ENCODE measurements at regions not wholly inside any gene's neighbourhood (a gene's known extent, or its start where the extent isn't known, plus 50 kb on each side); places are given as distances from the start of the nearest gene placed in this dataset.
"Not testable (repeated sequence)": the region's sequence is repeated elsewhere in the genome, so short reads cannot be mapped to it uniquely, and the experiment has no call there.

DNA sequence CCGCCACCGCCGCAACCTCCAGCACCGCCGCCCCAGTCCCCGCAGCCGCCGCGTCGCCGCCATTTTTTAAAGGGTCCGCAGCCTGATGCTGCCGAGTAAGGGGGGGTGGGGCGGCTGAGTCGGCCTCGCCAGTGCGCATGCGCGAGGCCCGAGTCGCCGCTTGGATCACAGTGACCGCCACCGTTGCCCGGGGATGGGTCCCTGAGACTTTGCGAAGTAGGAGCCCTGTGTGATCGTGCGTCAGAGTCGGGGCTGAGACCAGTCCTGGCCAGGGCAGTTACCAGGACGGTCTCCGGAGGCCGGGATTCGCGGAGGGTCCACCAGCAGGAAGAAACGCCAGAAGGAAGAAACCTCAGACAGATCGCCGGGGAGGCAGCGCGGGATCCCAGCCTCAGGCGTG lies 1421.7 kb upstream of the PCDH10 start:
- H3K9me3 ChIP-seq (ENCODE audit: control insufficient read depth, low read depth, low read length); H3K4me3 ChIP-seq (ENCODE audit: low read length); H3K9ac ChIP-seq (ENCODE audit: low read length); H3K27ac ChIP-seq (ENCODE audit: low read length); H3K36me3 ChIP-seq (ENCODE audit: control insufficient read depth, low read depth, low read length); H3K27me3 ChIP-seq (ENCODE audit: control insufficient read depth, insufficient read depth, low read length); H3K4me1 ChIP-seq (ENCODE audit: control insufficient read depth, low read depth, low read length): not testable (repeated sequence)

GRCh38 chr4:131729205-131729604 lies 1419.9 kb upstream of the PCDH10 start:
- H3K27ac ChIP-seq (ENCODE audit: low read length); H3K9me3 ChIP-seq (ENCODE audit: control insufficient read depth, low read depth, low read length): not testable (repeated sequence)

GRCh38 chr4:131729716-131730398 lies 1419.2 kb upstream of the PCDH10 start:
- not testable (repeated sequence) for H3K4me1 ChIP-seq (ENCODE audit: control insufficient read depth, low read depth, low read length); H3K27ac ChIP-seq (ENCODE audit: low read length); H3K4me3 ChIP-seq (ENCODE audit: low read length); H3K27me3 ChIP-seq (ENCODE audit: control insufficient read depth, insufficient read depth, low read length); H3K9me3 ChIP-seq (ENCODE audit: control insufficient read depth, low read depth, low read length); H3K9ac ChIP-seq (ENCODE audit: low read length); H3K36me3 ChIP-seq (ENCODE audit: control insufficient read depth, low read depth, low read length)

More at GRCh38 chr4:131729205-131729604, 1419.9 kb upstream of the PCDH10 start:
- not testable (repeated sequence) for H3K9ac ChIP-seq (ENCODE audit: low read length); H3K27me3 ChIP-seq (ENCODE audit: control insufficient read depth, insufficient read depth, low read length); H3K36me3 ChIP-seq (ENCODE audit: control insufficient read depth, low read depth, low read length); H3K4me3 ChIP-seq (ENCODE audit: low read length); H3K4me1 ChIP-seq (ENCODE audit: control insufficient read depth, low read depth, low read length)

GRCh38 chr4:131730574-131730973 lies 1418.5 kb upstream of the PCDH10 start:
- not testable (repeated sequence) for H3K27me3 ChIP-seq (ENCODE audit: control insufficient read depth, insufficient read depth, low read length); H3K4me3 ChIP-seq (ENCODE audit: low read length); H3K4me1 ChIP-seq (ENCODE audit: control insufficient read depth, low read depth, low read length); H3K36me3 ChIP-seq (ENCODE audit: control insufficient read depth, low read depth, low read length); H3K9me3 ChIP-seq (ENCODE audit: control insufficient read depth, low read depth, low read length); H3K27ac ChIP-seq (ENCODE audit: low read length); H3K9ac ChIP-seq (ENCODE audit: low read length)

DNA sequence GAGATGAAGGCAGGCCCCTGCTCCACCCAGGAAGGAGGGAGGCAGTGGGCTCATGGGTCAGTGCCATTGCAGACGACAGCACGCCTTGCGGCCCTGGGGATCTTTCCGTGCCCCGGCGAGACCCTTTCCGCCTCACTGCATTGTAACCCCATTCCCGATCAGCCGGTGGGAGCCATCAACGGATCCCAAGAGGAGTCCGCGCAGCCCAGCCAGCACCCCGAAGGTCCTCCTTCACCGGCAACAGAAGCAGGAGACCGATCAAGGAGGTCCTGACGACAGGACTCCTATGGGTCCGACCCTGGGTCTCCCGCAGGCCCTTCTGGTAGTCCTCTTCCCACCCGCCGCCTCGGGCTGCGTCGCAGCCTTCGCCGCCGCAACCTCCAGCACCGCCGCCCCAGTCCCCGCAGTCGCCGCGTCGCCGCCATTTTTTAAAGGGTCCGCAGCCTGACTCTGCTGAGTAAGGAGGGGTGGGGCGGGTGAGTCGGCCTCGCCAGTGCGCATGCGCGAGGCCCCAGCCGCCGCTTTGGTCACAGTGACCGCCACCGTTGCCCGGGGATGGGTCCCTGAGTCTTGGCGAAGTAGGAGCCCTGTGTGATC lies 1417.0 kb upstream of the PCDH10 start:
- H3K27ac ChIP-seq (ENCODE audit: low read length); H3K9me3 ChIP-seq (ENCODE audit: control insufficient read depth, low read depth, low read length); H3K4me3 ChIP-seq (ENCODE audit: low read length): not testable (repeated sequence)

GRCh38 chr4:131734321-131734720 lies 1414.8 kb upstream of the PCDH10 start:
- not testable (repeated sequence) for H3K4me1 ChIP-seq (ENCODE audit: control insufficient read depth, low read depth, low read length); H3K36me3 ChIP-seq (ENCODE audit: control insufficient read depth, low read depth, low read length); H3K4me3 ChIP-seq (ENCODE audit: low read length); H3K9ac ChIP-seq (ENCODE audit: low read length); H3K9me3 ChIP-seq (ENCODE audit: control insufficient read depth, low read depth, low read length); H3K27ac ChIP-seq (ENCODE audit: low read length); H3K27me3 ChIP-seq (ENCODE audit: control insufficient read depth, insufficient read depth, low read length)

More for the DNA sequence above, 1417.0 kb upstream of the PCDH10 start:
- not testable (repeated sequence) for H3K4me1 ChIP-seq (ENCODE audit: control insufficient read depth, low read depth, low read length); H3K36me3 ChIP-seq (ENCODE audit: control insufficient read depth, low read depth, low read length); H3K27me3 ChIP-seq (ENCODE audit: control insufficient read depth, insufficient read depth, low read length); H3K9ac ChIP-seq (ENCODE audit: low read length)

DNA sequence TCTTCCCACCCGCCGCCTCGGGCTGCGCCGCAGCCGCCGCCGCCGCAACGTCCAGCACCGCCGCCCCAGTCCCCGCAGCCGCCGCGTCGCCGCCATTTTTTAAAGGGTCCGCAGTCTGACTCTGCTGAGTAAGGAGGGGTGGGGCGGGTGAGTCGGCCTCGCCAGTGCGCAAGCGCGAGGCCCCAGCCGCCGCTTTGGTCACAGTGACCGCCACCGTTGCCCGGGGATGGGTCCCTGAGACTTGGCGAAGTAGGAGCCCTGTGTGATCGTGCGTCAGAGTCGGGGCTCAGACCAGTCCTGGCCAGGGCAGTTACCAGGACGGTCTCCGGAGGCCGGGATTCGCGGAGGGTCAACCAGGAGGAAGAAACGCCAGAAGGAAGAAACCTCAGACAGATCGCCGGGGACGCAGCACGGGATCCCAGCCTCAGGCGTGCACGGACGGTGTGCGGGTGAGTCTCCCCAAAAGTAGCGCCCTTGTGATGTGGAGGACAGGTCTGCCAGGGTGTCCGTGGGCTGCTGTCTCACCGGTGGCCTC lies 1414.2 kb upstream of the PCDH10 start:
- not testable (repeated sequence) for H3K9ac ChIP-seq (ENCODE audit: low read length); H3K4me3 ChIP-seq (ENCODE audit: low read length); H3K27ac ChIP-seq (ENCODE audit: low read length); H3K27me3 ChIP-seq (ENCODE audit: control insufficient read depth, insufficient read depth, low read length); H3K36me3 ChIP-seq (ENCODE audit: control insufficient read depth, low read depth, low read length); H3K9me3 ChIP-seq (ENCODE audit: control insufficient read depth, low read depth, low read length); H3K4me1 ChIP-seq (ENCODE audit: control insufficient read depth, low read depth, low read length)

DNA sequence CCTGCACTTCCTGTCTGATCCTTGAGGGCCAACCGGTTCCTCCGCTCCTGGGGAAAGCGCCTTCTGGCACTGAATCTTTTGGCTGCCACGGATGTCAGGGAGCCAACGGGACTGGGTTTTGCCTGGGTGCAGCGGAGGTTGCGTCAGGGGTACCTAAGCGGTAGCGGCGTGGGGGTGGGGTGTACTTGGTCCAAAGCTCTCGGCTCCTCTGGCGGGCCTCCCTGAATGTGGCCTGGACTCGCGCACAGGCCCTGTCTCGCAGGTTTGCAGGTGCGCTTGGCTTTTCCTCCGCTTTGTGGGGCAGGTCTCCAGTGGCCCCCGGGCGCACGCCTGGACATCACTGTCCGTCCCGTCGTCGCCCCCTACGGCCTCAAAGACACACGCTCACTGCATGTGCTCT lies 1410.1 kb upstream of the PCDH10 start:
- H3K4me3 ChIP-seq (ENCODE audit: low read length); H3K36me3 ChIP-seq (ENCODE audit: control insufficient read depth, low read depth, low read length); H3K27me3 ChIP-seq (ENCODE audit: control insufficient read depth, insufficient read depth, low read length); H3K9ac ChIP-seq (ENCODE audit: low read length); H3K27ac ChIP-seq (ENCODE audit: low read length); H3K9me3 ChIP-seq (ENCODE audit: control insufficient read depth, low read depth, low read length); H3K4me1 ChIP-seq (ENCODE audit: control insufficient read depth, low read depth, low read length): not testable (repeated sequence)

DNA sequence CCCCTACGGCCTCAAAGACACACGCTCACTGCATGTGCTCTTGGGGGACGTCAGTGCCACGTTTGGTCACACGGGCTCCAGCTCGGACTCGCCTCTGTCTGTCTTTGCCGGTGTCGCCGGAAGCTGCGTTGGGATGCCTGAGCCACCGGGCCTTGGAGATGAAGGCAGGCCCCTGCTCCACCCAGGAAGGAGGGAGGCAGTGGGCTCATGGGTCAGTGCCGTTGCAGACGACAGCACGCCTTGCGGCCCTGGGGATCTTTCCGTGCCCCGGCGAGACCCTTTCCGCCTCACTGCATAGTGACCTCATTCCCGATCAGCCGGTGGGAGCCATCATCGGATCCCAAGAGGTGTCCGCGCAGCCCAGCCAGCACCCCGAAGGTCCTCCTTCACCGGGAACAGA lies 1407.3 kb upstream of the PCDH10 start:
- H3K9me3 ChIP-seq (ENCODE audit: control insufficient read depth, low read depth, low read length); H3K9ac ChIP-seq (ENCODE audit: low read length); H3K4me3 ChIP-seq (ENCODE audit: low read length); H3K27ac ChIP-seq (ENCODE audit: low read length); H3K36me3 ChIP-seq (ENCODE audit: control insufficient read depth, low read depth, low read length); H3K4me1 ChIP-seq (ENCODE audit: control insufficient read depth, low read depth, low read length); H3K27me3 ChIP-seq (ENCODE audit: control insufficient read depth, insufficient read depth, low read length): not testable (repeated sequence)

DNA sequence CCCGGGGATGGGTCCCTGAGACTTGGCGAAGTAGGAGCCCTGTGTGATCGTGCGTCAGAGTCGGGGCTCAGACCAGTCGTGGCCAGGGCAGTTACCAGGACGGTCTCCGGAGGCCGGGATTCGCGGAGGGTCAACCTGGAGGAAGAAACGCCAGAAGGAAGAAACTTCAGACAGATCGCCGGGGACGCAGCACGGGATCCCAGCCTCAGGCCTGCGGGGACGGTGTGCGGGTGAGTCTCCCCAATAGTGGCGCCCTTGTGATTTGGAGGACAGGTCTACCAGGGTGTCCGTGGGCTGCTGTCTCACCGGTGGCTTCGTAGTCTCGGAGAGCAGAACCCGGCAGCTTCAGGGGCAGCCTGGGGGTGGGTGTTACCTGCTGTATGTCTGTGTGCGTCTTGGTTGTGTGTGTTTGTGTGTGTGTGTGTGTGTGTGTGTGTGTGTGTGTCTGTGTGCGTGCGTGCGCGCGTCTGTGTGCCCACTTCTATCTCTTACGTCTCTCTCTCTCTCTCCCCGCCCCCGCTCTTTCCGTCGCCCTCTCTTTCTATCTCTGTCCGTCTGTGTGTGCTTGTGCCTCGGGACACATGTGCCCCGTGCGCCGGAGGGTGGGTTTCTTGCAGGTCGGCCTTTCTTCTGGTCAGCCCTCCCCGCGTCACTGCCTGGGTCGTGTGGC lies 1406.4 kb upstream of the PCDH10 start:
- not testable (repeated sequence) for H3K9ac ChIP-seq (ENCODE audit: low read length); H3K9me3 ChIP-seq (ENCODE audit: control insufficient read depth, low read depth, low read length); H3K4me1 ChIP-seq (ENCODE audit: control insufficient read depth, low read depth, low read length); H3K27me3 ChIP-seq (ENCODE audit: control insufficient read depth, insufficient read depth, low read length); H3K36me3 ChIP-seq (ENCODE audit: control insufficient read depth, low read depth, low read length); H3K27ac ChIP-seq (ENCODE audit: low read length); H3K4me3 ChIP-seq (ENCODE audit: low read length)

GRCh38 chr4:131743348-131743747 lies 1405.7 kb upstream of the PCDH10 start:
- H3K27ac ChIP-seq (ENCODE audit: low read length); H3K27me3 ChIP-seq (ENCODE audit: control insufficient read depth, insufficient read depth, low read length); H3K4me3 ChIP-seq (ENCODE audit: low read length); H3K4me1 ChIP-seq (ENCODE audit: control insufficient read depth, low read depth, low read length); H3K9me3 ChIP-seq (ENCODE audit: control insufficient read depth, low read depth, low read length); H3K9ac ChIP-seq (ENCODE audit: low read length); H3K36me3 ChIP-seq (ENCODE audit: control insufficient read depth, low read depth, low read length): not testable (repeated sequence)

DNA sequence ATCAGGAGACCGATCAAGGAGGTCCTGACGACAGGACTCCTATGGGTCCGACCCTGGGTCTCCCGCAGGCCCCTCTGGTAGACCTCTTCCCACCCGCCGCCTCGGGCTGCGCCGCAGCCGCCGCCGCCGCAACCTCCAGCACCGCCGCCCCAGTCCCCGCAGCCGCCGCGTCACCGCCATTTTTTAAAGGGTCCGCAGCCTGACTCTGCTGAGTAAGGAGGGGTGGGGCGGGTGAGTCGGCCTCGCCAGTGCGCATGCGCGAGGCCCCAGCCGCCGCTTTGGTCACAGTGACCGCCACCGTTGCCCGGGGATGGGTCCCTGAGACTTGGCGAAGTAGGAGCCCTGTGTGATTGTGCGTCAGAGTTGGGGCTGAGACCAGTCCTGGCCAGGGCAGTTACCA lies 1401.9 kb upstream of the PCDH10 start:
- H3K4me1 ChIP-seq (ENCODE audit: control insufficient read depth, low read depth, low read length); H3K9me3 ChIP-seq (ENCODE audit: control insufficient read depth, low read depth, low read length); H3K27me3 ChIP-seq (ENCODE audit: control insufficient read depth, insufficient read depth, low read length); H3K27ac ChIP-seq (ENCODE audit: low read length); H3K4me3 ChIP-seq (ENCODE audit: low read length); H3K9ac ChIP-seq (ENCODE audit: low read length); H3K36me3 ChIP-seq (ENCODE audit: control insufficient read depth, low read depth, low read length): not testable (repeated sequence)

Measured in iPS-18a (cell line).